ENCODE measurements at regions not wholly inside any gene's neighbourhood (a gene's known extent, or its start where the extent isn't known, plus 50 kb on each side); places are given as distances from the start of the nearest gene placed in this dataset.

DNA sequence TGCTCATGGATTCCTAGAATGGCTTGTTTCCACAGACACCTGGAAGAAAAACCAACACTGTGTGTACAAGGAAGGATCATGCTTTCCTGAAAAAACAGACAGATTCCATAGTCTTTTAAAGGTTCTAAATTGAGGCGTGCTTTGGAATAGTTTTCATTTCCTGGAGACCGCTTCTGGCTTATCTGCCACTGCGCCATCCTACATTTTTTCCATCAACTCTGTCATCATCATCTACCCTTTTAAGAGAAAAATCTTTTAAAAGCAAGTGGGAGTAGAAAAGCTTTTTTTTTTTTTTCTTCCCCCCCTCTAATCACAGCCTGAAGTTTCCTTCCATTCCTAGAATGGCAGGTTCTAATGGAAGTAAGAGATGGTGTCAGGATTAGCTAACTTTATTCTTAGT, 379.4 kb upstream of the C2CD4B start:
- CTCF ChIA-PET = no interaction called here
- Mint-ChIP-seq H3K36me3 (ENCODE audit: low read depth) (no peaks in the 10 kb centered on the region), H3K27ac (no peak overlapping the region), H3K27me3 (ENCODE audit: low read depth) (peaks cover 6% of the 10 kb centered on the region), H3K4me3 (no peak overlapping the region), H3K9me3 (no peaks in the 10 kb centered on the region), H3K4me1 (ENCODE audit: low read depth) (no peaks in the 10 kb centered on the region)
- DNase-seq = no peak
- intact Hi-C loops (cut with micrococcal nuclease) = no loop called here

DNA sequence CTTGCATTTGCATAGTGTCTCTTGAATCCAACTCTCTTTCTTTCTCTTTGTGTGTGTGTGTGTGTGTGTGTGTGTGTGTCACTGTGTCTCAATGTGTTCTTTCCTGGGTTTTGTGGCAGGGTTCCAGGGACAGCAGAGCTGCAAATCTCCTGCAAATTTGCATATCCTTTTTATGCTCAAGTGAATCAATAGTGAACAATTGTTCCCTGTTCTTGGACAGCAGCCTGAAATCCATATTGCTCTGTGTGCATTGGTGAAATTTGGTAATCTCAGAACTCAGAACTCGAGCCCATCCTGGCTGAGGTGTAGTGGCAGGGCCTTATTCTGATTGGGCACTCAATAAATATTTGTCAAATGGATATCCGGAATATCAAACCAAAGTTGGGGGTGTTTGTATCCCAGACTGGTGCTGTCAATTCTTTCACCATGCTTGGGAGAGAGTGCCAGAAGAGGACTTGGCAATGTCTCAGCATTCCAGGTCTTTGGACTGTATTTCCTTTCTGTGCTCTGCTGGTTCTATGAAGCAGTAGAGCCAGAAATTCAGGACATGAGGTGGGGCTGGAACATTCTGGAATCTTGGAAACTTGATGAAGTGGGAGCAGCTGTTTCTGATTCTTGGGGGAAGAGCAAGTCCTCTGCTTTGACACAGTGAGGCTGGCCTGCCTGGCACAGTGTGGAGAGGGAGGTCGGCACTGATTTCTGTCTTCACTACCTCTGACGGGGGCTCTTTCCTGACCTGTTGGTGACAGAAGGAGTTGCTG, 380.6 kb upstream of the C2CD4B start:
- H3K27me3 Mint-ChIP-seq (ENCODE audit: low read depth) = peaks cover 8% of the 10 kb centered on the region
- no peaks in the 10 kb centered on the region for H3K9me3 Mint-ChIP-seq
- H3K4me3 Mint-ChIP-seq = no peak overlapping the region
- H3K27ac Mint-ChIP-seq = no peak overlapping the region
- H3K4me1 Mint-ChIP-seq (ENCODE audit: low read depth) = no peaks in the 10 kb centered on the region
- no peaks in the 10 kb centered on the region for H3K36me3 Mint-ChIP-seq (ENCODE audit: low read depth)
- CTCF ChIA-PET = no interaction called here
- intact Hi-C loops (cut with micrococcal nuclease) = no loop called here
- DNase-seq = no peak

DNA sequence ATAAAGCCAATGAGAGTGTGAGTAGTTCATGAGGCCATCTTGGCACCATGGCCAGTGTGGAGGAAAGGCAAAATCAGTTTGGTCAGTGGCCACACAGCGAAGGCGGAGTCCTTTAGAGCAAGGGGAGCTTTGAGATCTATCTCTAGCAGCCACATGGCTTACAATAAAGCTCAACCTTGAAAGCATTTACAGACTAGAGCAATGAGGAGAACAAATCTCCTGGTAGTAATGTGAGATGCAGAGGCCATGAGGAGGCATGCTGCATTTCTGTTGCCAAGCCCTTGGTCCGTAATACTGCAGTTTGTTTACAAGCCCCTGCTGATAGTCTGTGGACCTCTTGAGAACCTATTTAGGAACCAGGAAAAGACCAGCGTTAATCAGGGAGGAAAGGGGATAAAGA, 381.5 kb upstream of the C2CD4B start:
- DNase-seq = no peak
- CTCF ChIA-PET = no interaction called here
- intact Hi-C loops (cut with micrococcal nuclease) = no loop called here
- Mint-ChIP-seq H3K4me3 (no peak overlapping the region), H3K9me3 (no peaks in the 10 kb centered on the region), H3K27me3 (ENCODE audit: low read depth) (peaks cover 8% of the 10 kb centered on the region), H3K4me1 (ENCODE audit: low read depth) (no peaks in the 10 kb centered on the region), H3K27ac (no peak overlapping the region), H3K36me3 (ENCODE audit: low read depth) (no peaks in the 10 kb centered on the region)

DNA sequence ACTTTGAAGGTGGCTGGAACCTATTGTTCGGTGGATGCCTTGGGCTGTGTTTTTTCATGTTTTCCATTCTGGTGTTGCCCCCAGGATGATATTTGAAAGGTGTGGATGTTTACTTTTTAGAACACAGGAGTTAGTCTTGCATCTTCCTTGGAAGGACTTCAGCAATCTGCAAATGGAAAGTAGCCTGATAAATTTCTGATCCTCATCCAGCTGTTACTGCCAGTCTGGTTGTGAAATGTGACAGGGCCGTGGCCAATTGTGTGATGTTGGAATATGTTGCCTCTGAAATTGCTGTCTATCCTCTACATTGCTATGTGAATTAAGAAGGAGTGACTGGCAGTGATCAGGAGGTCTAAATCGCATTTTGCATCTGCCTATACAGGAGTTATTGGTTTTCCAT, 382.5 kb upstream of the C2CD4B start:
- H3K4me3 Mint-ChIP-seq = no peak overlapping the region
- H3K36me3 Mint-ChIP-seq (ENCODE audit: low read depth) = no peaks in the 10 kb centered on the region
- no peak overlapping the region for H3K27ac Mint-ChIP-seq
- H3K4me1 Mint-ChIP-seq (ENCODE audit: low read depth) = no peaks in the 10 kb centered on the region
- H3K9me3 Mint-ChIP-seq = peaks cover 3% of the 10 kb centered on the region
- H3K27me3 Mint-ChIP-seq (ENCODE audit: low read depth) = peaks cover 12% of the 10 kb centered on the region
- intact Hi-C loops (cut with micrococcal nuclease) = no loop called here
- no peak for DNase-seq
- CTCF ChIA-PET = interaction anchor here (0.5 to 0.6 kb wide), 2 partner anchors 38 to 324 kb away, joined by 3 to 5 read pairs; no protein-coding TSS in a partner anchor

DNA sequence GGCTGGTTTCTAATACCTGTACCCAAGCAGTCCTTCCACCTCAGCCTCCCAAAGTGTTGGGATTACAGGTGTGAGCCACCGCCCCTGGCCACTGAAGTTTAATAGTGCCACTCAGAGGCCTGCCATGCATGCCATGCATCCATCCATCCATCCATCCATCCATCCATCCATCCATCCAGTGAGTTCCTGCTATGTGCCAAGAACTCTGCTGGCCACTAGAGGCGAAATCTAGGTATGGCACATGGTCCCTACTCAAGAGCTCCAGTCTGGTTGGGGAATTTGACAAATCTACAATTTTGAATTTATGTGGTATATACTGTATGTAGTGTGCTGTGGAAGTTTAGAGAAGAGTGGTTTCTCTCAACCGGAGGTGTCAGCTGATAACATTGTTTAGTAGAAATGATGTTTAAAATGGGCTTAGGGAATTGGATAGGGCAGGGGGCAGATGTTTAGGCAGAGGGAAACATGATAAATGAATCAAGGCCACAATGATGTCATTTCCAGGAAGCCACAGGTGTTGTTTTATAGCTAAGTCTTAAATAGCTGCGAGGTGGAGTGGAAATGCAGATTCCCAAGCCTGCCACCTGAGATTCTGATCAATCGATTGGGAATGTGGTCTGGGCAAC, 384.4 kb upstream of the C2CD4B start:
- Mint-ChIP-seq H3K27ac (no peak overlapping the region), H3K36me3 (ENCODE audit: low read depth) (no peaks in the 10 kb centered on the region), H3K27me3 (ENCODE audit: low read depth) (peaks cover 13% of the 10 kb centered on the region), H3K4me3 (no peak overlapping the region), H3K4me1 (ENCODE audit: low read depth) (no peaks in the 10 kb centered on the region), H3K9me3 (peaks cover 3% of the 10 kb centered on the region)
- intact Hi-C loops (cut with micrococcal nuclease) = no loop called here
- CTCF ChIA-PET = no interaction called here
- peak; percentile 24 for DNase-seq

DNA sequence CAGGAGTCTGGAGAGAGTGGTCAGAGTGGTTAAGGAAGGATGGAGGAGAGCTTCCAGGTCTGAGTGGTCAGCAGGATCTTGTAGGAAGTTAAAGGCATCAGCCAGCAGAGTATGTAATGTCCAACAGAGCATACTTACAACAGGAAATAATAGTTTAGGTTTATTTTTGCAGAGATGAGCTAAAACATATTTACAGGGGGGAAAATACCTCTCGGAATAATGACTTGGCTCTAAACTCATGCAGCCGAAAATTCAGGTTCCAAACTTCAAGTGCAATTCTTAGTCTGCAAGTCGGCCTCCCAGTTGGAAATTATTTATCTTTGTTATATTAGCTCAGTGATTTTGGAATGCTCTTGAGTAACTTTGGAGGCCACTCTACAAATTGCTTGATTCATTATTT, 385.0 kb upstream of the C2CD4B start:
- DNase-seq = no peak
- H3K27me3 Mint-ChIP-seq (ENCODE audit: low read depth) = peaks cover 13% of the 10 kb centered on the region
- CTCF ChIA-PET = no interaction called here
- no peak overlapping the region for H3K27ac Mint-ChIP-seq
- no peak overlapping the region for H3K4me3 Mint-ChIP-seq
- peaks cover 3% of the 10 kb centered on the region for H3K9me3 Mint-ChIP-seq
- H3K36me3 Mint-ChIP-seq (ENCODE audit: low read depth) = no peaks in the 10 kb centered on the region
- intact Hi-C loops (cut with micrococcal nuclease) = no loop called here
- H3K4me1 Mint-ChIP-seq (ENCODE audit: low read depth) = no peaks in the 10 kb centered on the region

DNA sequence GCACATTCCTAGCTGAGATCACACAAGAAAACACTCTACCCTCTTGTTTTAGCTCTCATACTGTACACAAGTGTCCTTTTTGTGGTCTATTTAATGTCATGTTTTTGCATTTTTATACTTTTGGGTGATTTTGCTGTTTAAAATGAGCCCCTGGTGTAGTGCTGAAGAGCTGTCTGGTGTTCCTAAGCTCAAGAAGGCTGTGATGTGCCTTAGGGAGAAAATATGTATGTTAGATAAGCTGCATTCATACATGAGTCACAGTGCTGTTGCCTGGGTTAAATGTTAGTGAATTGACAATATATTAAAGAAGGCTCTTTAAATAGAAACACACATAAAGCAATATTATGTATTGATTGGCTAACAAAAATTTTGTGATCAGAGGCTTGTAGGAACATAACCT, 387.4 kb upstream of the C2CD4B start:
- Mint-ChIP-seq H3K4me1 (ENCODE audit: low read depth) (no peaks in the 10 kb centered on the region), H3K36me3 (ENCODE audit: low read depth) (no peaks in the 10 kb centered on the region)
- intact Hi-C loops (cut with micrococcal nuclease) = no loop called here

DNA sequence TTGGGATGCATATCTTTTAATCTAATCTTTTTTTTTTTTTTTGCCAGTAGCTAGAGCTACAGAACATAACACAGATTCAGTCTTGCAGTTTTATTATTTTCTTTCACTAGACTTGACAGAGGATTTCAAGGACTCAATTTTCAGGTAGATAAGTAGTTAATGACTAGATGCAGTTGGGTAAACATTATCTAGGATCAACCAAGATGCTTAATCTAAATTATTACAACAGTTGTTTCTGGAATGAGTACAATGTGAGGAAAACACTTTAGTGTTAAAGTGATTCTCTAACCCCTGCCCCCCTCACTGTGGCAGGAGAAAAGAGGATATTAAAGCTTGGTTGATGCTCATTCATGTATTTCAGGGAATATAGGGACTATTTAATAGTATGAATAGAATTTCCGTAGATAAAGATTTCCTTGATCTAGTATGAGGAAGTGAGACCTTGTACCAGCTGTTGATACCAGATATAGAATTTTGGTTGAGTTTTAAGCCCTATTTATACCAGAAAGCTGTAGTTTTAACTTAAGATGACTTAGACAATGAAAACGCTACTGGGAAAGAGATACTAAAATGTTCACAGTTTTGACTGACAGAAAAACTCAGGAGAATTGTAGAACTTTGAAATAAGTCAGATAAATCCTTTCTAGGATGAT, 389.0 kb upstream of the C2CD4B start:
- no peak overlapping the region for H3K27ac Mint-ChIP-seq

More for the DNA sequence above, 387.4 kb upstream of the C2CD4B start:
- Mint-ChIP-seq H3K27ac (no peak overlapping the region), H3K9me3 (peaks cover 3% of the 10 kb centered on the region), H3K27me3 (ENCODE audit: low read depth) (peaks cover 13% of the 10 kb centered on the region), H3K4me3 (no peak overlapping the region)
- CTCF ChIA-PET = no interaction called here
- no peak for DNase-seq

DNA sequence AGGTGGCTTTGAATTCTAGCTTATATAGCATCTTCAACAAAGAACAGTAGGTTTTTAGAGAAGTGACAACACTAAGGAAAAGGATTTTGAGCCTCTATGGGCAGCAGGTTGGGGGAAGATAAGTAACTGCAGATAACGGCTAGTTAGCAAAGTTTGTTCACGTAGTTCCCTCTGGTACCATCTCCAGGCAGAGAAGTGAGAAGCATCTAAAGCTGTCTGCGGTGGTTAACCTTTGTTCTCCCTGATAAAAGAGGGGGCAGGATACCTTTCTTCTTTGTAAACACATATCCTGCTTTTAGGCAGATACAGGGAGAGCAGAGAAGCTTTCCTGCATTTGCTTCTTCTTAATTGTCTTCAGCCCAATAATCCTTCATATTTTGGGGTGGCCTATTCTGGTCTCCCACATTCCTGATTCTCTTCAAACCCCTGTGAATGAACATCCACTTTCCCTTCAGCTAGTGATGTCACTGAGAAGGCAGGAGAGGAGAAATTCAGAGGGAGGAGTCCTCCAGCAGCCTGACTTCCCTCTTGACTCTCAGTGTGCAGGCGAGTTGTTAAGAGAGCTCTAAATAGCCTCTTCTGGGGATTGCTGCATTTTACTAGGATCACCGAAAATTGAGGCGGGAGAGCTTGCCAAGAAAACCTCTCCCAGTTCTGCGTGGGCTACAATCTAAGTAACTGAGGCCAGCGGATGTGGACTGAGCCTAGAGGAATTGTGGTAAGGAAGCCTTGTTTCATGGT, 393.7 kb upstream of the C2CD4B start:
- Mint-ChIP-seq H3K36me3 (ENCODE audit: low read depth) (no peaks in the 10 kb centered on the region), H3K27me3 (ENCODE audit: low read depth) (peaks cover 9% of the 10 kb centered on the region), H3K9me3 (no peaks in the 10 kb centered on the region), H3K4me1 (ENCODE audit: low read depth) (no peaks in the 10 kb centered on the region), H3K4me3 (no peak overlapping the region), H3K27ac (no peak overlapping the region)
- intact Hi-C loops (cut with micrococcal nuclease) = no loop called here
- no peak for DNase-seq
- CTCF ChIA-PET = no interaction called here

More for the DNA sequence above, 389.0 kb upstream of the C2CD4B start:
- H3K36me3 Mint-ChIP-seq (ENCODE audit: low read depth) = no peaks in the 10 kb centered on the region
- no peak overlapping the region for H3K4me3 Mint-ChIP-seq
- no peak for DNase-seq
- H3K9me3 Mint-ChIP-seq = peaks cover 3% of the 10 kb centered on the region
- peaks cover 10% of the 10 kb centered on the region for H3K27me3 Mint-ChIP-seq (ENCODE audit: low read depth)
- CTCF ChIA-PET = no interaction called here
- intact Hi-C loops (cut with micrococcal nuclease) = no loop called here
- H3K4me1 Mint-ChIP-seq (ENCODE audit: low read depth) = no peaks in the 10 kb centered on the region

DNA sequence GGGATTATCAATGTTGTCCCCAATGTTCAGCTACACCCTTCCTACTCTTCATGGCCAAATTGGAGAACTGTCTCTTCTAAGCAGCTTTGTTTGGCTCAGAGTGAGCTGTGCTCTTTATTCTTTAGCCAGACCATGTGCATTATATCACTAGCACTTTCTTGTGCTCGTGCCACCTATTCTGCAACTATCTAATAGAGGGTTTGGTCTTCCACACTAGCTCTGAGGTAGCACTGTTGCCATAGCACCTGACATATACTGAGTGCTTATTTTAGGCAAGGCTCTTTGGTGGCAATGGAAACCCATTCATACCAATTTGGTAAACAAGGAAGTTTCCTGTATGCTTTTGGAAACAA, 394.3 kb upstream of the C2CD4B start:
- intact Hi-C loops (cut with micrococcal nuclease) = no loop called here
- peaks cover 12% of the 10 kb centered on the region for H3K27me3 Mint-ChIP-seq (ENCODE audit: low read depth)
- no peaks in the 10 kb centered on the region for H3K36me3 Mint-ChIP-seq (ENCODE audit: low read depth)
- H3K27ac Mint-ChIP-seq = no peak overlapping the region
- H3K4me3 Mint-ChIP-seq = no peak overlapping the region
- no peaks in the 10 kb centered on the region for H3K4me1 Mint-ChIP-seq (ENCODE audit: low read depth)
- no peak for DNase-seq
- CTCF ChIA-PET = no interaction called here
- no peaks in the 10 kb centered on the region for H3K9me3 Mint-ChIP-seq

DNA sequence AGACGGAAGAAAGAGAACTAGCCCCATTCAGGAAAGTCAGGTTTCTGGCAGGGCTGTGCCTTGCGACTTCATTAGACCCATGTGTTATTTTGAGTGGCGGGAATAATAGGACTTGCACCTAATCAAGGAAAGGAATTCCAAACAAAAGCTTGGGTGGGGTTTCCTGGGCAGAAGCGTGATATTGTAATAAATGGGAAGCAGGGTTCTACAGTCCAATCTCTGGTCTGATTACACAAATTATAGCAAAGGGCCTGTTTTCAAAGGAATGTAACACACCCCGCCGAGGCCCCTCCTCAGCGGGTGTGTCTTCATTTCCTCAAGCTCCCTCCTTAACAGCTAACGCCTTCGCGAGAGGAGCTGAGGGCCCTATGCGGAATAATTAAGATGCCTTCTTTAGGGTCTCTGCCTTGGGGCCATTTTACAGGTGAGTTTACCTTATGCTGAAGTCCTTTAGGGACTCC, 396.0 kb upstream of the C2CD4B start:
- peaks cover 14% of the 10 kb centered on the region for H3K27me3 Mint-ChIP-seq (ENCODE audit: low read depth)
- intact Hi-C loops (cut with micrococcal nuclease) = no loop called here
- no peak overlapping the region for H3K4me3 Mint-ChIP-seq
- H3K36me3 Mint-ChIP-seq (ENCODE audit: low read depth) = no peaks in the 10 kb centered on the region
- CTCF ChIA-PET = interaction anchor here (0.7 kb wide), 2 partner anchors 22 to 918 kb away, joined by 3 read pairs; no protein-coding TSS in a partner anchor
- H3K27ac Mint-ChIP-seq = no peak overlapping the region
- no peaks in the 10 kb centered on the region for H3K4me1 Mint-ChIP-seq (ENCODE audit: low read depth)
- no peak for DNase-seq
- H3K9me3 Mint-ChIP-seq = no peaks in the 10 kb centered on the region

DNA sequence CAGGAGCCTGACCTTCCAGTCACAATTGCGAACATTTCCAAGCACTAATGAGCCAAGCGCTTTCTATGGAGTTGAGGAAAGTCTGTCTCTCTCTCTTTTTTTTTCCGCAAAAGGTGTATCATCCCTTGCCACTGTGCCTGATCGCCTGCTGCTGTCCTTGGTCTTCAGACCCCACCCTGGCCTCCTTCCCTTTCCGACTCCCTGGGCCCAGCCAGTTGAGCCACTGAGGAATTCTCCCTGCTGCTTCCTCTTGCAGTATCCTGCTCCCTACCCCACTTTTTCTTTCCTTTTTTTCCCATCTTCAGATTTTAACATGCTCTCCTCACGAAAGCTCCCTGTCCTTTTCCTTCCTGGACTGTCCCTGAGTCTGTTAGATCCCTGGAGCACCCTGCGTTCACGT, 396.5 kb upstream of the C2CD4B start:
- Mint-ChIP-seq H3K4me1 (ENCODE audit: low read depth) (no peaks in the 10 kb centered on the region), H3K9me3 (no peaks in the 10 kb centered on the region), H3K27me3 (ENCODE audit: low read depth) (peaks cover 14% of the 10 kb centered on the region), H3K4me3 (no peak overlapping the region), H3K36me3 (ENCODE audit: low read depth) (no peaks in the 10 kb centered on the region), H3K27ac (no peak overlapping the region)
- DNase-seq = no peak
- intact Hi-C loops (cut with micrococcal nuclease) = no loop called here
- CTCF ChIA-PET = interaction anchor here (0.7 kb wide), 2 partner anchors 22 to 918 kb away, joined by 3 read pairs; no protein-coding TSS in a partner anchor

Data from activated naive CD4-positive, alpha-beta T cell treated with anti-CD3 and anti-CD28 coated beads for 36 hours (primary cell).